Stimulated activated naive B cell treated with anti-CD40 and anti-IgM and Interleukin-4, amounts not matched to agents 10 μg/mL and 1 μg/mL and 100 μg/mL, for 72 hours (primary cell): ENCODE measurements at regions not wholly inside any gene's neighbourhood (a gene's known extent, or its start where the extent isn't known, plus 50 kb on each side); places are given as distances from the start of the nearest gene placed in this dataset.
"Not testable (repeated sequence)": the region's sequence is repeated elsewhere in the genome, so short reads cannot be mapped to it uniquely, and the experiment has no call there.

Experiments
- ATAC-seq, 2 donors: fragments of 150-1000 bp; cut with Tn5 transposase; replicated peaks; 2 replicates each; pipeline ENCODE4 v1.10.0; 2021; ENCODE audit warnings: moderate library complexity in 1 of 2
- DNase-seq: peaks from one replicate; pipeline ENCODE4 v3.0.0; 2021
- H3K27ac Mint-ChIP-seq: one replicate; pipeline ENCODE4 v1.8.0; 2022; ENCODE audit warnings: mild to moderate bottlenecking, mixed read lengths
- H3K27me3 Mint-ChIP-seq, 2 donors: one replicate each; pipeline ENCODE4 v1.8.0; 2022; ENCODE audit warnings: mixed read lengths in 2 of 2
- H3K36me3 Mint-ChIP-seq, 2 donors: one replicate each; pipeline ENCODE4 v1.8.0; 2022; ENCODE audit warnings: mixed read lengths in 2 of 2, mild to moderate bottlenecking in 1 of 2
- H3K4me1 Mint-ChIP-seq, 2 donors: one replicate each; pipeline ENCODE4 v1.8.0; 2022; ENCODE audit warnings: mixed read lengths in 2 of 2, mild to moderate bottlenecking in 1 of 2
- H3K4me3 Mint-ChIP-seq, 2 donors: one replicate each; pipeline ENCODE4 v1.8.0; 2022; ENCODE audit warnings: mild to moderate bottlenecking in 2 of 2, mixed read lengths in 2 of 2, moderate library complexity in 1 of 2
- H3K9me3 Mint-ChIP-seq, 2 donors: one replicate each; pipeline ENCODE4 v1.8.0; 2022; ENCODE audit warnings: mixed read lengths in 2 of 2, mild to moderate bottlenecking in 1 of 2

DNA sequence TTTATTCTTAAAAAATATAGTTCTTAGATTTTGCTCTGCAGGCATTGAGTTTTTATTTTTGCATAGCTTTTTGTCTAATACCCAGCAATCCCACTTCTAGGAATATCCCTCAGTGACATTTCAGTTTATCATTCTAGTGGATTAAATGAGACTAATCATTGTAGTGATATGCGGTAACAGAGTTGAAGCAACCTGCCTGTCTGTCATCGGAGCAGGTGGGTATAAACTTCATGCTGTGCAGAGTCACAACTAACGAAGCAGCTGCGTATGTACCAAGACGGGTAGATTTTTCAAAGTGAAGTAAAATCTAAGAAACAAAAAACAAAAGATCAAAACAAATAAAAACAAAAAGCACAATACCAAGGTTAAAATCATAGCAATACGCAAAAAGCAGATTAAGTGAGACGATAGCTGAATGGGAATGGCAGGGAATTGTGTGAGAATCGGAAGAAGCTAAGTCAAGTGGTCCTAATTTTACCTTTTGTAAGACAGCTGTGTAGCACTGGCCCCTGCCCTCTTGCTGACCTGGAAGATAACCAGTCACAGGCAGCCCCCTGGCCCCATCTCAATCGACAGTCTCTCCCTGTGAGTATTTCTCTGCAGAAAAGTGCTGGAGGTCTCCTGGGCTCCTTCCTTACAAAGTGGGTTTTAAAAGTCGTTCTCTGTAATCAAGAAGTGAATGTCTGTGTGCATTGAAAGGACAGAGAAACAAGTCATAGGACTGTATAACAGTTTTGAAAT is 169.2 kb downstream of the OR2B2 start:
- Mint-ChIP-seq H3K4me3 (no peak overlapping the region), H3K27ac (no peak overlapping the region), H3K4me1 (peaks cover under 1% of the 10 kb centered on the region in 2 donors), H3K27me3 (peaks cover 28 to 51% of the 10 kb centered on the region in 2 donors), H3K9me3 (no peaks in the 10 kb centered on the region), H3K36me3 (peaks cover 0 to 4% of the 10 kb centered on the region in 2 donors)
- ATAC-seq (no peak), DNase-seq (no peak)

DNA sequence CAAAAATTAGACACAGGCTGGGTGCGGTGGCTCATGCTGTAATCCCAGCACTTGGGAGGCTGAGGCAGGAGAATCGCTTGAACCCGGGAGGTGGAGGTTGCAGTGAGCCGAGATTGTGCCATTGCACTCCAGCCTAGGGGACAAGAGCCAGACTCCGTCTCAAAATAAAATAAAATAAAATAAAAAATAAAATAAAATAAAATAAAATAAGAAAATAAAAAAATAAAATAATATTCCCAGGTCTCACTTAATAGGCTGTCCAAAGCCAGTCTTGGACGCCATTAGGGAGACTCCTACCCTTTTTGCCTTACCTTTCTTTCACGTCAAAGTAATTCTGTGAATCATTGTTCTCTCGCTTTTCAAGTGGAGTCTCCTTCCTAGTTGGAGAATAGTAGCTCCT is 172.3 kb downstream of the OR2B2 start:
- not testable (repeated sequence) for DNase-seq, H3K36me3 Mint-ChIP-seq, H3K27ac Mint-ChIP-seq, H3K9me3 Mint-ChIP-seq, H3K4me1 Mint-ChIP-seq, H3K4me3 Mint-ChIP-seq, ATAC-seq
- peaks cover 37 to 62% of the 10 kb centered on the region in 2 donors for H3K27me3 Mint-ChIP-seq

DNA sequence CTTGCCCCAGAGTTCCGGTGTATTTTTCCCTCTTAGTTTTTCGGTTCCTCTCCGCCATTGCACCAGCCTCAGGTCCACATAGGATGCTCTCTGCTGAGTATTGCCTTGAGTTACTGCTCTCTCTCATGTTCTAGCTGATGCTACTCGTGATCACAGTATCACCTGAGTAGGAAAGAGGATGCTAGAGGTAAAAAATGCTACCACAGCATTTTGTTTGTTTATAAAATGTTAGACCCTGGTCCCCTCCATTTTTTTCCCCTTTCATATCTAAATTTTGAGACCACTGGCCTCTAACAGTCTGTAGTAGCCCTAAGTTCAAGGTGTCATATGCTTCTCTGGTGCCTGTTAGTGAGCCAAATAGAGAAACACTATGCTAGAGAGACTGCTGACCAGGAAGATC is 175.5 kb downstream of the OR2B2 start:
- no peak overlapping the region for H3K4me3 Mint-ChIP-seq
- peaks cover 0 to 2% of the 10 kb centered on the region in 2 donors for H3K9me3 Mint-ChIP-seq
- DNase-seq: no peak
- ATAC-seq: no peak
- peaks cover 2 to 5% of the 10 kb centered on the region in 2 donors for H3K4me1 Mint-ChIP-seq
- peaks cover 0 to 7% of the 10 kb centered on the region in 2 donors for H3K36me3 Mint-ChIP-seq
- H3K27ac Mint-ChIP-seq: peak overlapping the region; percentile 16
- peaks cover 21 to 40% of the 10 kb centered on the region in 2 donors for H3K27me3 Mint-ChIP-seq

DNA sequence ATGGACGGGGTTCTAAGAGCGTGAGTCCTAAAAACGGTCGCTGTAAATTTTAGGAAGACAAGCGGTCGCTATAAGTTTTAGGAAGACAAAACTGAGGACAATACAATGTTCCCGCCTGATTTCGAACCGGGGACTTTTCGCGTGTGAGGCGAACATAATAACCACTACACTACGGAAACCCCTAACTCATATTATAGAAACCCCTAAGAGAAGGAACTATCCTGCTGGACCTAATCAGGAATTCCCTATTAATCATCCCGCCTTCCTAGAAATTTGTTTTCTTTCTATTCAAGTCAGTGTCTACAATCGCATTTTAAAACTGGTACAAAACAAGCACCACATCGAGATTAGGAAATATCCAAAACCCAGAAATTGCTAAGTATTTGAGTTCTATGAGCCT is 183.8 kb downstream of the OR2B2 start:
- Mint-ChIP-seq H3K27me3 (peaks cover 34 to 51% of the 10 kb centered on the region in 2 donors), H3K4me1 (no peaks in the 10 kb centered on the region), H3K27ac (no peak overlapping the region), H3K36me3 (no peaks in the 10 kb centered on the region), H3K4me3 (no peak overlapping the region), H3K9me3 (peaks cover 0 to 2% of the 10 kb centered on the region in 2 donors)
- ATAC-seq: no peak
- no peak for DNase-seq

DNA sequence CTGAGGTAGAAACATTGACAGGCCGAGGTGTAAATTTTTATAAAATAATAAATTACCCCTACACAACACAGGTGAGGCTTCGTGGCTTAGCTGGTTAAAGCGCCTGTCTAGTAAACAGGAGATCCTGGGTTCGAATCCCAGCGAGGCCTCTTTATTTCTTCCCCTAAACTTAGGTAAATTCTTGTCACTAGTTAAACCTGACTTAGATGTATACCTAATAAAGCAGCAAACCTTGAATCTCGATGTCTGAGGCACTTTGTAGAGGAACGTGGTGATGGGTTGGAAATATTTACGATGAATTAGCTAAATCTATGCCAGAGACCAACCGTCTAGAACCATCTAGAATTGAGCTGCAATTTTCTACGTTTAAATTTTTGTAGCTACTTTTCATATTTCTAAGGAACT is 185.6 kb downstream of the OR2B2 start:
- Mint-ChIP-seq H3K27ac (no peak overlapping the region), H3K4me1 (no peaks in the 10 kb centered on the region), H3K36me3 (no peaks in the 10 kb centered on the region), H3K27me3 (peaks cover 34 to 63% of the 10 kb centered on the region in 2 donors), H3K4me3 (no peak overlapping the region), H3K9me3 (peaks cover 0 to 2% of the 10 kb centered on the region in 2 donors)
- ATAC-seq (no peak), DNase-seq (no peak)

DNA sequence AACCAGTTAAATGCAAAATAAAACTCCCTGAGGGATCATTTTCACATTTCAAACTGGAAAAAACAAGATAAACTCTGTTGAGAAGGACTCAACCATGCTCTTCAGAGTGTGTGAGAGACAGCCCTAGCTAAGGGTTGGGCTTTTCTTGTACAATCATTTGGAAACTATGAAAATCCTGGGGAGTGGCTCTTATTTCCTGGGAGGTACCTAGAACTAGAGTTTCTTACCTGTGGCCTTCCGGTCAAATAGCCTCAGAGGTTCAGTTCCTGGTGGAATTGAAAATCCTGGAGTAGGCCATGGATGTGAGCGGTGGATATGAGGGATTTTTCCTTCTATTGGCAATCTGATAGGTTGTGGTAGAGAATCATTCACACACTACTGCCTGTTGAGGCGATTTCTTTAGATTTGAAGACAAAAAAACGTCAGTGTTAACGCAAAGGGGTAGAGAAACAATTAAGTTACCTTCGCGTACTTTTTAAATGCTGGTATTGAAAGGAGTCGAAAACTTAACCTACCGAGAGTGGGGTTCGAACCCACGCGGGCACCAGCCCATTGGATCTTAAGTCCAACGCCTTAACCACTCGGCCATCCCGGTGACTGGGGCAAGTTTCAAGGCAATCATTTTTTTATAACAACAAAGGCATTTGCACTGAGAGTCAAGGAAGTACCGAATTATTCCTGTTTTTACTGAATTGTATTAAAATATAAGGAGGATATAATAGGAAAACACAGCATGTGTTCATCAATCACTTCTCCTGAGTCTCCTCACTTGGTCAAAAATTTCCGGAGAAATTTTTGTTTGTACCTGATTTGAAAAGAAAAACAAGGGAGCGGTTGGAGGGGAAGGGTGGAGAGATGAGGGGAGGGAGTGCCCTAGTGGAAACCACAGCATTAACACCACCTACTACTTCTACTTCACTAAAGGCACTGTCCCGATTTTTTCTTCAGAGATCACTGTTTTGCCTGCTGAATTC is 191.3 kb downstream of the OR2B2 start:
- Mint-ChIP-seq H3K4me3 (no peak overlapping the region), H3K36me3 (no peaks in the 10 kb centered on the region), H3K9me3 (no peaks in the 10 kb centered on the region), H3K27ac (no peak overlapping the region), H3K27me3 (peaks cover 19 to 34% of the 10 kb centered on the region in 2 donors), H3K4me1 (peaks cover 0 to 4% of the 10 kb centered on the region in 2 donors)
- no peak for ATAC-seq
- no peak for DNase-seq

DNA sequence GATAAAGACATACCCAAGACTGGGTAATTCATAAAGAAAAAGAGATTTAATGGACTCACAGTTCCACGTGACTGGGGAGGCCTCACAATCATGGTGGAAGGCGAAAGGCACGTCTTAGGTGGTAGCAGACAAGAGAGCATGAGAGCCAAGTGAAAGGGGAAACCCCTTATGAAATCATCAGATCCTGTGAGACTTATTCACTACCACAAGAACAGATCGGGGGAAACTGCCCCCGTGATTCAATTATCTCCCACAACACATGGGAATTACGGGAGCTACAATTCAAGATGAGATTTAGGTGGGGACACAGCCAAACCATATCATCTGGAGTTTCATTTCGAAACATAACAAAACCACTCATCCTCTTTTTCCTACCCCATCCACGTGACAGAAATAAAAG is 193.2 kb downstream of the OR2B2 start:
- peaks cover 14 to 28% of the 10 kb centered on the region in 2 donors for H3K27me3 Mint-ChIP-seq
- H3K9me3 Mint-ChIP-seq, DNase-seq, H3K36me3 Mint-ChIP-seq, H3K4me3 Mint-ChIP-seq, H3K4me1 Mint-ChIP-seq, H3K27ac Mint-ChIP-seq: not testable (repeated sequence)
- peak in 1 of 2 donors; percentile 33 for ATAC-seq

DNA sequence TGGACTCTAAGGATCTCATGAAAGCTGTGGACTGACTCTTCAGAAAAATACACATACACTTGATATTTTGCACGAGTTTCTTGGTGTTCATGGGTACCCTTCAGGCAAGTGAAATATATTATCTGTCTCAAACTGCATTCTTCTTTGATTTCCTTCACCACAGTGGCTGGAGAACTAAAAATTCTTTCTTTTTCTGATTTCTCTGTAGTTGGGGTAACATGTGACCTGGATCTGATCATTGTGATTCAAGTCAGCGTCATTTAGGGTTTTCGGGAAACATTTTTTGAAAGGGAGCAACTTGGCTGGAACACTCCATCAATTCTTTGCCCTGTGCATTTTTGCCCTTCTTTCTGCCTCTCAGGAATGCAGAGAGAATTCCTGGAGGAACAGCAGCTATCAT is 205.8 kb downstream of the OR2B2 start:
- Mint-ChIP-seq H3K36me3 (peaks cover 9 to 54% of the 10 kb centered on the region in 2 donors), H3K4me1 (no peaks in the 10 kb centered on the region), H3K27me3 (no peaks in the 10 kb centered on the region), H3K27ac (no peak overlapping the region), H3K4me3 (no peak overlapping the region), H3K9me3 (no peaks in the 10 kb centered on the region)
- no peak for DNase-seq
- ATAC-seq: no peak

DNA sequence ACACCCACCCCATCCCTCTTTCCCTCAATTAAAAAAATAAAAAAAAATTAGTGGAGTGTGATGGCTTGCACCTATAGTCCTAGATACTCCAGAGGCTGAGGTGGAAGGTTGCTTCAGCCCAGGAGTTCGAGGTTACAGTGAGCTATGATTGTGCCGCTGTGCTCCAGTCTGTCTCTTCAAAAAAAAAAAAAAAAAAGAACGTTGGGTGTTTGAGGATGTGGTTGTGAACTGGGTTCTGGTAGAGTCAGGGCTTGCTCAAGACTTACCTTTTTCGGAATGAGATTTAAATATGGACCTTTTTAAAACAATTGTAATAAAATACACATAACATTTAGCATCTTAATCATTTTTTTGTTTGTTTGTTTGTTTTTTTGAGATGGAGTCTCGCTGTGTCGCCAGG is 211.9 kb downstream of the OR2B2 start:
- H3K36me3 Mint-ChIP-seq: peaks cover 9 to 38% of the 10 kb centered on the region in 2 donors
- no peaks in the 10 kb centered on the region for H3K27me3 Mint-ChIP-seq
- H3K4me1 Mint-ChIP-seq: peaks cover 4 to 5% of the 10 kb centered on the region in 2 donors
- no peak for ATAC-seq
- H3K27ac Mint-ChIP-seq: no peak overlapping the region
- no peak overlapping the region for H3K4me3 Mint-ChIP-seq
- no peak for DNase-seq
- H3K9me3 Mint-ChIP-seq: peaks cover 4 to 5% of the 10 kb centered on the region in 2 donors

DNA sequence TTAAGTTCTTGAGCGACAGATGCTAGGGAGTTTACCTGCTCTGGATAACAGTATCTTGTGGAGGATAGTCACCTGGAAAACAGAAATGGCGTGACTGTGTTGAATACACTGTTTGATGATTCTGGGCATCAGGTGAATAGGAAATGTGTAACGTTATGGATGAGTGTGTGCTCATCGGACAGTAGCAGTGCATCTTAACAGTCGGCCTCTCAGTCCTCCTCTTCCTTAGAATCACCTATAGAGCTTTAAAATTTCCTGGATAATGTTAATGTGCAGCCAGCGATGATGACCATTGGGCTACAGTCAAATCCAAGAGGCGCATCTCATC is 217.7 kb downstream of the OR2B2 start:
- Mint-ChIP-seq H3K27ac (peak overlapping the region; percentile 92), H3K27me3 (peaks cover 0 to 5% of the 10 kb centered on the region in 2 donors), H3K36me3 (peaks cover 0 to 11% of the 10 kb centered on the region in 2 donors)

DNA sequence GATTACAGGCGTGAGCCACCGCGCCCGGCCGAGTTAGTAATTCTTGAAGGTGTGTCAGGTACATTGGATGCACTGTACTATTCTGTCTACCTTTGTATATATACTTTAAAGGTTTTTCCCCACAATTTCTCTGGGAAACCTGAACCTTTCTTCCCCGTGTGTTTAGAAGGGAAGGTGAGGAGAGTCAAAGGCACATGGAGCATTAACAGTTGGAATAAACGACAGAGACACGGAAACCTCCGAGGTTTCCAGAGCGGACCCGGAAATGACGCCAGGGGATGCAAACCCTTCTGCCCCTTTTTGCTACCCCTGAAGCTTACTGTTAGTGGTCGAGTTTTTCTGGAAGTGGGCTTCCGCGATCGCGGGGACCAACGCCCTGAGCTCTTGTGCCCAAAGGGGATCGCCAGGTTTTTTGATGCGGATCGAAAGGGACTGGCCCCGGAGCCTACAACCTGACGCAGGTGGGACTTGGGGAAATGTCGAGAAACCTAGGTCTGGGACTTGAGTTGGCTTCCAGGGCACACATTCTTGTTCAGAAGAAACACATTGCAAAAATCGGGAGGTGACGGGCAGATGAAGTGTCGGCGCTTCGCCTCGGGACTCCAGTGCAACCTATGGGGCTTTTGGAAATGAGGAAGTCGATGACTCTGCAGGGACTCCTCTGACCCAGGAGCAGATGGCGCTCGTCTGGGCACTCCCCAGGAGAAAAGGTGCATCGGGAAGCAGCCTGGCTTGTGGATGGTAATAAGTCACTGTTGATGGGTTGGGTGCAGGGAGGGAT is 218.2 kb downstream of the OR2B2 start:
- Mint-ChIP-seq H3K36me3 (peaks cover 0 to 6% of the 10 kb centered on the region in 2 donors), H3K27me3 (peaks cover 0 to 5% of the 10 kb centered on the region in 2 donors), H3K9me3 (peaks cover 4 to 5% of the 10 kb centered on the region in 2 donors), H3K27ac (peak overlapping the region; percentile 92), H3K4me1 (peaks cover 15 to 18% of the 10 kb centered on the region in 2 donors), H3K4me3 (peak overlapping the region; percentile 97 to 98)
- ATAC-seq (peak; percentile 77 to 85), DNase-seq (peak; percentile 38)

More for the DNA sequence above, 217.7 kb downstream of the OR2B2 start:
- Mint-ChIP-seq H3K9me3 (peaks cover 4 to 5% of the 10 kb centered on the region in 2 donors), H3K4me1 (peaks cover 13 to 21% of the 10 kb centered on the region in 2 donors), H3K4me3 (peak overlapping the region; percentile 97 to 98)
- ATAC-seq: no peak
- DNase-seq: no peak

DNA sequence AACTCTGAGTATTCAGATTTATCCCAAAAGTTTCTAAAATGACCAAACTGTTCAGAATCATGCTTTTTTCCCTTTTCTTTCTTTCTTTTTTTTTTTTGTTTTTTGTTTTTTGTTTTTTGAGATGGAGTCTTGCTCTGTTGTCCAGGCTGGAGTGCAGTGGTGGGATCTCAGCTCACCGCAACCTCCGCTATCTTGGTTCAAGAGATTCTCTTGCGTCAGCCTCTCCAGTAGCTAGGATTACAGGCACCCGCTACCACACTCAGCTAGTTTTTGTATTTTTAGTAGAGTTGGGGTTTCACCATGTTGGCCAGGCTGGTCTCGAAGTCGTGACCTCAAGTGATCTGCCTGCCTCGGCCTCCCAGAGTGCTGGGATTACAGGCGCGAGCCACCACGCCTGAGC is 219.2 kb upstream of the ZNF184 start:
- Mint-ChIP-seq H3K4me1 (peaks cover 24 to 30% of the 10 kb centered on the region in 2 donors), H3K36me3 (peaks cover 4 to 13% of the 10 kb centered on the region in 2 donors), H3K27me3 (peaks cover 5 to 10% of the 10 kb centered on the region in 2 donors)
- DNase-seq, H3K27ac Mint-ChIP-seq, H3K9me3 Mint-ChIP-seq, H3K4me3 Mint-ChIP-seq, ATAC-seq: not testable (repeated sequence)

DNA sequence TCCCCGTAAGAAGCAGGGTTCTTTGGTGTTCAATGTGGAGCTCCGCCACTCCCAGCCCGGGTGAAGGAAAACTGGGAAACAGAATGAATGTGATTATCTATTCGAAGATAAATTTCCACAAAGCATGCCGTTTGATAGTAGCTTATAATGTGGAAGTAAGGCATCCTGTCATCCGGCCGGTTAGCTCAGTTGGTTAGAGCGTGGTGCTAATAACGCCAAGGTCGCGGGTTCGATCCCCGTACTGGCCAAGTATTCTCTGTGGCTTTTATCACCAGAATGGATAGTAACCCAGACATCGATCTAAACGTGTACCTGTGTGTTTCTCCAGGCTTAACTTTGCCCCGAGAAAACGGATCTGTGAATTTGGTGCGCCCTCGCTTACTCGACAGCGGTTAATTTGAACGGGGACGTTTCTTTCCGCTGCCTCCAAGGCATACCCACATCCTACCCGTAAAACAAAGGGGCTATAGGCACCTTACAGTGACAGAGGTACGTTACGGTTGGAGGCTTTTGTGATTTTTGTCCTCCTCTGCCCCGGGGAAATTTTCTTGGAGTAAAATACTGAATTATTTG is 215.2 kb upstream of the ZNF184 start:
- Mint-ChIP-seq H3K27ac (peak overlapping the region; percentile 97), H3K4me3 (peak overlapping the region; percentile 84 to 88), H3K36me3 (peaks cover 4 to 7% of the 10 kb centered on the region in 2 donors), H3K9me3 (peaks cover 4% of the 10 kb centered on the region in 2 donors), H3K4me1 (peaks cover 14 to 17% of the 10 kb centered on the region in 2 donors), H3K27me3 (peaks cover 5 to 11% of the 10 kb centered on the region in 2 donors)
- peak; percentile 86 to 90 for ATAC-seq
- peak; percentile 77 for DNase-seq
